ENCODE measurements at regions not wholly inside any gene's neighbourhood (a gene's known extent, or its start where the extent isn't known, plus 50 kb on each side); places are given as distances from the start of the nearest gene placed in this dataset.

DNA sequence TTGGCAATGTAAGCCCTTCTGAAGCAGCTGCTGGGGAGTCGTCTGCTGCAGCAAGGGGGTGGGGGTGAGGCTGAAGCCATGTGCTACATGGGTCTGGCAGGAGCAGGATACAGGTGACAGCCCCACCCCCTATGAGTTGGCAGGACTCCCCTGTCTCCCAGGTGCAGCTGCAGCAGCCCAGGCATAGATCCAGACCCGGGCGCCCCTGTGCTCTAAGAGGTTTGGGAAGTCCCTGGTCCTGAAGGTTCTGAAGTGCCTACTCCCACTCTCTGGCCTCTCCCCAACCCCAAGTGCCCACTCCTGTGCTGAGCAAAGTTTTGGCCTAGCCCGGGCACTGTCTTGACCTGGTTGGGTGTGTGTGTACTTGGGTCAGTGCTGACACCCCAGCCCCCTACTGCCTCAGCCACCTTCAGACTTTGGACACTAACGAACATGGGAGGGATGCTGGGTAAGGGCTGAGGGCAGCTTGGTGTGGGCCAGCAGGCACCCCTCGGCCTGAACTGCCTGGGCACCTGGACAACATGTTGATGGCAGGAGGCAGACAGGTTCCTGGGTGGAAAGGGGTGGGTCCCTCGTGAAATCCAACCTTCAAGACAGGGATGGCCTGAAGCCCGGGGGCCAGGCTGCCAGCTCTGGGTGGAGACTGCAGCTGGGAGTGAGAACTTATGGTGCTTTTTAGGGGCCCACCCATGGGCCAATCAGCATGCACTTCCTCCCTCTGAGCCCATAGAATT is 54.1 kb upstream of the SLITRK6 start:
- BruUV-seq (replicated peaks) = no TSS peak
- Mint-ChIP-seq H3K4me1 (ENCODE audit: low read depth, unreplicated experiment) (no peaks in the 10 kb centered on the region), H3K27me3 (ENCODE audit: unreplicated experiment) (no peaks in the 10 kb centered on the region), H3K4me3 (ENCODE audit: low read depth, unreplicated experiment) (no peak overlapping the region), H3K27ac (ENCODE audit: unreplicated experiment) (no peak overlapping the region), H3K9me3 (ENCODE audit: low read depth, unreplicated experiment) (peaks cover 6% of the 10 kb centered on the region), H3K36me3 (ENCODE audit: insufficient read depth, unreplicated experiment) (no peaks in the 10 kb centered on the region)
- TF ChIP-seq, protein P1, sequence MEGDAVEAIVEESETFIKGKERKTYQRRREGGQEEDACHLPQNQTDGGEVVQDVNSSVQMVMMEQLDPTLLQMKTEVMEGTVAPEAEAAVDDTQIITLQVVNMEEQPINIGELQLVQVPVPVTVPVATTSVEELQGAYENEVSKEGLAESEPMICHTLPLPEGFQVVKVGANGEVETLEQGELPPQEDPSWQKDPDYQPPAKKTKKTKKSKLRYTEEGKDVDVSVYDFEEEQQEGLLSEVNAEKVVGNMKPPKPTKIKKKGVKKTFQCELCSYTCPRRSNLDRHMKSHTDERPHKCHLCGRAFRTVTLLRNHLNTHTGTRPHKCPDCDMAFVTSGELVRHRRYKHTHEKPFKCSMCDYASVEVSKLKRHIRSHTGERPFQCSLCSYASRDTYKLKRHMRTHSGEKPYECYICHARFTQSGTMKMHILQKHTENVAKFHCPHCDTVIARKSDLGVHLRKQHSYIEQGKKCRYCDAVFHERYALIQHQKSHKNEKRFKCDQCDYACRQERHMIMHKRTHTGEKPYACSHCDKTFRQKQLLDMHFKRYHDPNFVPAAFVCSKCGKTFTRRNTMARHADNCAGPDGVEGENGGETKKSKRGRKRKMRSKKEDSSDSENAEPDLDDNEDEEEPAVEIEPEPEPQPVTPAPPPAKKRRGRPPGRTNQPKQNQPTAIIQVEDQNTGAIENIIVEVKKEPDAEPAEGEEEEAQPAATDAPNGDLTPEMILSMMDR (IDR thresholded peaks at IDR 0.05; ENCODE audit: unreplicated experiment) = no peak
- intact Hi-C loops (cut with micrococcal nuclease; ENCODE audit: unreplicated experiment) = no loop called here
- CTCF ChIA-PET = no interaction called here
- DNase-seq = no peak
